Left ventricle myocardium inferior (tissue), 1 donor: ENCODE measurements at regions not wholly inside any gene's neighbourhood (a gene's known extent, or its start where the extent isn't known, plus 50 kb on each side); places are given as distances from the start of the nearest gene placed in this dataset.

Source experiments
- DNase-seq: peaks from one replicate; pipeline ENCODE4 v3.0.0-alpha.2; 2020
- H3K27ac ChIP-seq: fragments of 200-600 bp; replicated peaks from 2 replicates; pipeline ENCODE4 v1.8.0; 2021
- H3K27me3 ChIP-seq: fragments of 200-600 bp; 2 replicates; pipeline ENCODE4 v1.8.0; 2021; ENCODE audit warnings: low read depth
- H3K36me3 ChIP-seq: fragments of 200-600 bp; 2 replicates; pipeline ENCODE4 v1.8.0; 2021
- H3K4me1 ChIP-seq: fragments of 200-600 bp; 2 replicates; pipeline ENCODE4 v1.8.0; 2021
- H3K4me3 ChIP-seq: fragments of 200-600 bp; 2 replicates; pipeline ENCODE4 v1.8.0; 2021; ENCODE audit warnings: mild to moderate bottlenecking, moderate library complexity
- H3K9me3 ChIP-seq: fragments of 200-600 bp; replicated peaks from 2 replicates; pipeline ENCODE4 v1.8.0; 2021
- CTCF ChIP-seq: fragments of 200-600 bp; IDR thresholded peaks from 2 replicates; pipeline ENCODE4 v1.8.0; 2021; ENCODE audit warnings: antibody characterized with exemption, mild to moderate bottlenecking, borderline replicate concordance
- intact Hi-C: fragments of 100-400 bp; cut with micrococcal nuclease; formaldehyde crosslinking; loops from one replicate; pipeline ENCODE4 v1.11.0; 2022
- donor health status: DM: no; HTN: yes; CAD: no; lungs with severe emphysema.

- TF ChIP-seq CTCF = no peak
- Histone ChIP-seq H3K9me3 (no peaks in the 10 kb centered on the region), H3K4me3 (no peak overlapping the region), H3K27me3 (no peaks in the 10 kb centered on the region), H3K27ac (no peak overlapping the region), H3K4me1 (peaks cover 7% of the 10 kb centered on the region), H3K36me3 (no peaks in the 10 kb centered on the region)
- intact Hi-C loops = no loop called here
- DNase-seq = no peak
Measured at GRCh38 chr3:74709951-74710350, 95.5 kb upstream of the CNTN3 start.

- Histone ChIP-seq H3K27ac (peak overlapping the region; percentile 38), H3K4me1 (peaks cover 21% of the 10 kb centered on the region), H3K36me3 (no peaks in the 10 kb centered on the region), H3K9me3 (peaks cover 6% of the 10 kb centered on the region), H3K4me3 (no peak overlapping the region), H3K27me3 (no peaks in the 10 kb centered on the region)
- intact Hi-C loops = no loop called here
- no peak for TF ChIP-seq CTCF
- no peak for DNase-seq
Measured at GRCh38 chr3:74693696-74694393, 79.4 kb upstream of the CNTN3 start.

GRCh38 chr3:74693251-74693650, 78.8 kb upstream of the CNTN3 start:
- H3K9me3 ChIP-seq = peaks cover 6% of the 10 kb centered on the region
- H3K27ac ChIP-seq = no peak overlapping the region
- intact Hi-C loops = no loop called here
- peaks cover 16% of the 10 kb centered on the region for H3K4me1 ChIP-seq
- DNase-seq = no peak
- no peaks in the 10 kb centered on the region for H3K36me3 ChIP-seq
- no peaks in the 10 kb centered on the region for H3K27me3 ChIP-seq
- no peak for TF ChIP-seq CTCF
- no peak overlapping the region for H3K4me3 ChIP-seq

- Histone ChIP-seq H3K27ac (no peak overlapping the region), H3K36me3 (no peaks in the 10 kb centered on the region), H3K27me3 (no peaks in the 10 kb centered on the region), H3K9me3 (peaks cover 10% of the 10 kb centered on the region), H3K4me3 (no peak overlapping the region), H3K4me1 (peaks cover 14% of the 10 kb centered on the region)
- intact Hi-C loops = no loop called here
- DNase-seq = no peak
- no peak for TF ChIP-seq CTCF
Measured at GRCh38 chr3:74691946-74692345, 77.5 kb upstream of the CNTN3 start.

- Histone ChIP-seq H3K36me3 (no peaks in the 10 kb centered on the region), H3K27me3 (no peaks in the 10 kb centered on the region), H3K27ac (no peak overlapping the region), H3K9me3 (peaks cover under 1% of the 10 kb centered on the region), H3K4me1 (no peaks in the 10 kb centered on the region), H3K4me3 (no peak overlapping the region)
- intact Hi-C loops = no loop called here
- DNase-seq = no peak
- no peak for TF ChIP-seq CTCF
Measured at GRCh38 chr3:74673326-74673725, 58.9 kb upstream of the CNTN3 start.

- Histone ChIP-seq H3K27me3 (no peaks in the 10 kb centered on the region), H3K9me3 (peaks cover 19% of the 10 kb centered on the region), H3K27ac (no peak overlapping the region), H3K4me1 (no peaks in the 10 kb centered on the region), H3K36me3 (no peaks in the 10 kb centered on the region), H3K4me3 (no peak overlapping the region)
- intact Hi-C loops = no loop called here
- TF ChIP-seq CTCF = no peak
- DNase-seq = no peak
Measured at GRCh38 chr3:74664606-74665005, 50.1 kb upstream of the CNTN3 start.
